Fibroblast of skin of back (primary cell): ENCODE measurements at regions not wholly inside any gene's neighbourhood (a gene's known extent, or its start where the extent isn't known, plus 50 kb on each side); places are given as distances from the start of the nearest gene placed in this dataset.
"Not testable (repeated sequence)": the region's sequence is repeated elsewhere in the genome, so short reads cannot be mapped to it uniquely, and the experiment has no call there.

ENCODE experiments used
- DNase-seq: peaks from one replicate; pipeline ENCODE4 v3.0.0-alpha.2; 2013

DNA sequence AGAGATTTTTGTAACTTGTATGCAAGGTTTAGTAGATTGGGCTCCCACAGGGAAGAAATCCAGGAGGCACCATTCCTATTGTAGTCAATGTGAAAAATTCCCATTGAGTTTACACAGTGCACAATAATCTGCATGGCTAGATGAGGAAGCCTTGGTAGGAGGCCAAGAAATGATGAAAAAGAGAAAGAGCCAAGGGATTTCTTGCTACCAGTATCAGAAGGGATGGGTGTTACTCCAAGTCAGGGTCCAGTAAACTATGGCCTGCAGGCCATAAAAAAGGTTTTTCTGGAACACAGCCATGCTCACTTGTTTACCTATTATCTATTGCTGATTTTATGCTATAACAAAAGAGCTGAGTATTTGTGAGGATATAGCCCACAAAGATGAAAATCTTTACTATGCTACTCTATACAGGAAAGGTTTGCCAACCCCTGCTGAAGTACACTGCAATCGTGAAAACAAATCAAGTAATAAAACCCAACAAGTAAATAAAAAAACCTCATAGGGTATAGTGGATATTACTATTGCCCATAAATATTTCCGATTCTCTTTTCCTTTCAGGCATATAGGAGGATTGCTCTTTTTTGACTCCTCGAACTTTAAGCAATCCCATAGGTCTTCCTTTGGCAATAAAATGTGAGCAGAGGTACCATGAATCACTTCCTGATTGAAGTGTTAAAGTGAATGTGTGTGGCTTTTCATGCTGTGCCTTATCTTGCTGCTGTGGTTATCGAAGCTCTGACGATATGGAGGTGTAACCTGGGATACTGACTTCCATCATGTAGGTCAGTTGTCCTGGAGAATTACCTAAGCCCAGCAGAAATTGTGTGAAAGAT, 256.3 kb upstream of the MAGI2 start:
- DNase-seq = no peak

DNA sequence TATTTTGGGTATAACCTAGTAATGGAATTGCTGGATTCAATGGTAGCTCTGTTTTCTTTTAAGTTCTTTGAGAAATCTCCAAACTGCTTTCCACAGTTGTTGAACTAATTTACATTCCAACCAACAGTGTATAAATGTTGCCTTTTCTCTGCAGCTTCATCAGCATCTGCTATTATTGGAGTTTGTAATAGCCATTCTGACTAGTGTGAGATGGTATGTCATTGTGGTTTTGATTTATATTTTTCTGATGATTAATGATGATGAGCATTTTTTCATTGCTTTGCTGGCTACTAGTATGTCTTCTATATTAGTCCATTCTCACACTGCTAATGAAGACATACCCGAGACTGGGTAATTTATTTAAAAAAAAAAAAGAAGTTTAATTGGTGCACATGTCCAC, 248.6 kb upstream of the MAGI2 start:
- DNase-seq = peak; percentile 58

DNA sequence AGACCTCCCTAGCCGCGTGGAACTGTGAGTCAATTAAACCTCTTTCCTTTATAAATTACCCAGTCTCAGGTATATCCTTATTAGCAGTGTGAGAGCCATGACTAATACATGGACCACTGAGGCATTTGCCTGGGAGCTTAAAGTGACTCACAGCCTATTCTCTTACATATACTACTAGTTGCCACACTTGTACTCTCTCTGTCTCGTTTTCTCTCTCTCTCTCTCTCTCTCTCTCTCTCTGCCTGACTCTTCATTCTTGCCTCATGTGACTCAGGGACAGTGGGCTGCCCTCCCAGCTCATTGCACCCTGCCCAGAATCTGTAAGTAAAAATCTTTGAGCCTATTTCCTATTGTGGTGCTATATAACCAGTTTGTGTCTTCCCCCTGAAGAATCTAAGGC, 238.5 kb upstream of the MAGI2 start:
- peak; percentile 38 for DNase-seq

DNA sequence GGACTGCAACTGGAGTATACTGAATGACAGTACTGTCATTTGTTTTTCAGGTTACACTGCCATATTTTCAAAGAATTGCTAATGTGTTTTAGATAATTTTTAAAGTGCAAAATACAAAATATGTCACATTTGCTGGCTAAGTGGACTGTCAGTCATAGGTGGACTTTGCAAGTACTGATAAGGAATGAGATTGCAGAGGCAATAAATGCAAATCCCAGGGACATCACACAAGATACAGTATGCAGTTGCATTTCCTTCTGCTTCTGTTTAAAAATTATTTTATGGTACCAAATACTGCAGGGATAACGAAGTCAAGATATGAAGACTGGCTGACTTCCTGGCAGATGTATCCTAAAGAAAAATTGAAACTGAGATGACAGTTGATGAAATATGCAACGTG, 237.6 kb upstream of the MAGI2 start:
- no peak for DNase-seq

DNA sequence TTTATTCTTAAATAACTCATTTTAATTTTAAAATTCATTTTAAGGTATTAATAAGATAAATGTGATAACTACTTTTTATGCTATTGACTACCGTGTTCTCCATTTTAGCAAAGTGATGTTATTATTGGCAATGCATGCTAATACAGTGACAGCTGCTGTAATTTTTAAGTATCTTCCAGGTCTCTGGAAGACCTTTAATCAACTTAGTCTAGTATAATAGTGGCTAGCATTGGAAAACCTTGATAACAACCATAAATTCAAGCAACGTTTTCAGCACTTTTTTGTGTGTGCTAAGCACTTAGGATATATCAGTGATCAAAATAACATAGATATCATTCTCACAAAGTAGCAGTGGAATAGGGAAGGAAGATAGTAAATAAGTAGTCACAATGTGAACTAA, 230.9 kb upstream of the MAGI2 start:
- no peak for DNase-seq

DNA sequence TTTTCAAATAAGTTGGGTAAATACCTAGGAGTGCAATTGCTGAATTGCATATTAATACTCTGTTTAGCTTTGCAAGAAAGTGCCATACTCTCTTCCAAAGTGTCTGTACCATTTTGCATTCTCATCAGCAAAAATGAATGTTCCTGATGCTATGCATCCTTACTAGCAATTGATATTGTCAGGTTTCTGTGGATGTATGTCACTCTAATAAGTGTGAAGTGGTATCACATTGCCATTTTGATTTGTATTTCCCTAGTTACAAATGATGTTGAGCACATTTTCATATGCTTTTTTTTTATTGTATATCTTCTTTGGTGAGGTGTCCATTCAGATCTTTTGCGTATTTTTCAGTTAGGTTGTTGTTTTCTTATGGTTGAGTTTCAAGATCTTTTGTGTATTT, 230.4 kb upstream of the MAGI2 start:
- no peak for DNase-seq

DNA sequence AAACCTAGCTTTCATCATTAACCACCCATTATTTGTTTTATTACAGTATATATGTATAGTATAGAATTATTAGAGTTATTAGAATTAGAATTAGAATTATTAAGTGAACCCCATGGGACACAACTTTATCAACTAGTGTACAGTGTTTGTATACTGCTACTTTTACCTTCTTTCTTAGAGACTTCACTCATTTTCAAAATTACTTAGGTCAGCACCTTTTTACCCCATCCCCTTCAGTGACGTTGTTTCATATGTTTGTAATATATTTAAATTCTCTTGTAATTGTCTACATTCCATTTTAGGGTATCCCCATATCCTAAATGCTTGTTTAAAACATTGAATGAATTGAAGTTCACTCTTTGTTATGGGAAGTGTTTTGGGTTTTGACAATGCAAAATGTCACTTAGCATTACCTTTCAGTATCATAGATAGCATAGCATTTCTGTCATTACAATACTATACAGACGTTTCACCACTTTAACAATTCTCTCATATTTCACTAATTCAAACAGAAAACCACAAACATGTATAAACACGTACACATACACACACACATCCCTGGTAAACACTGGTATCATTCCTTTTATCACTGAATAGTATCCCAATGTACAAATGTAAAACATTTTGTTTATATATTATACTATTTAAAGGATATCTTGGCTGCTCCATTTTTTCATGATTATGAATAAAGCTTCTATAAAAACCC, 229.9 kb upstream of the MAGI2 start:
- no peak for DNase-seq

DNA sequence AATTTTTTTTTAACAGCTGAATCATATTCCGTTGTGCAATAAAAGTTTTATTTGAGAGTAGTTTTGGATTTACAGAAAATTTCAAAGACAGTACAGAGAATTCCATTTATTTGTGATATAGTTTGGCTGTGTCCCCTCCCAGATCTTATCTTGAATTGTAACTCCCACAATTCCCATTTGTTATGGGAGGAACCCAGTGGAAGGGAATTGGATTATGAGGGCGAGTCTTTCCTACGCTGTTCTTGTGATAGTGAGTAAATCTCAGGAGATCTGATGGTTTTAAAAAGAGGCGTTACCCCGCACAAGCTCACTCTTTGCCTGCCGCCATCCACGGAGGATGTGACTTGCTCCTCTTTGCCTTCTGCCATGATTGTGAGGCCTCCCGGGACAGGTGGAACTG, 228.0 kb upstream of the MAGI2 start:
- no peak for DNase-seq

DNA sequence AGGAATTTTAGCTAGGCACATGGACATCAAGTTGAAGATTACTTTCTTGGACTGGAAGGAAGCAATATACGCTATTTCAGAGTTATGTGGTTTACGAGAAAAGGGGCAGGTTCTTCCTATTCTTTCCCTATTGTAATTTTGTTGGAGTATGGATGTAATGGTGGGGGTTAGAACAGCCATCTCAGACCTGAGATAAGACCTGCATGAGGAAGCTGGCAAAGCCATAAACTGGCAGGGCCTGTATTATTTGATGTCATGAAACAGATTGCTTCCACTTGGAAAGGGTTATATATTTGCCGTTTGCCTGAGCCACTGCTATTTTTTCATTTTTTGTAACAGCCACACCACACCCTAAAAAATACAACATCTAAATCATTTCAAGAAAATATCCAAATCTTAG, 220.5 kb upstream of the MAGI2 start:
- DNase-seq = no peak

DNA sequence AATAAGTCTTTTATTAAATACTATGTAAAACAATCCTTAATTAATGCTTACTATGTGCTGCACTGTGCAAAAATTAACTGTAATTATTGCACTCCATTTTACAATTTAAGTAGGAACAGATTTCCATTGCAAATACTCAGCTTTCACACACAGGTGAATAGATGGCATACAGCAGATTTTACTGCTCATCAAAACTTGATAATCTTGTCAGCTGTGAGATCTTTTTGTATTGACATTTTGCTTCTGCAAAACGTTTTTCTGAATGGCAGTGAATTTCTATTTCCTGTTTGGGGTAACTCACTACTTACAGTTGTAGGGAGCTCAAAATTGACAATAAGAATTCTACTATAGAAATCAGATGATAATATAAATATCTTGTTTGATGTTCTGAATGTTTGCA, 220.0 kb upstream of the MAGI2 start:
- no peak for DNase-seq

DNA sequence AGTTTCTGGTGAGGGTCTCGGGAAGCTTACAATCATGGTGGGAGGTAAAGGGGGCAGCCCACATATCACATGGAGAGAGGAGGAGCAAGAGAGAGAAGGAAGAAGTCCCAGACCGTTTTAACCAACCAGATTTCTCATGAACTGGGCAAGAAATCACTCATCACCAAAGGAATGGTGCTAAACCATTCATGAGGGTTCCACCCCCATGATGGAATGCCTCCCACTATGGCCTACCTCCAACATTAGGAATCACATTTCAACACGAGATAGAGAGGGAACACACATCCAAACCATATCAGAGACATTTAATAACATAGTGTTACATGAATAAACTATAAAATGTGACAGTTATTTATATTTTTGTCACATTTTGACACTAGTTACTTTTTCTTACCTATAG, 214.8 kb upstream of the MAGI2 start:
- DNase-seq = no peak

DNA sequence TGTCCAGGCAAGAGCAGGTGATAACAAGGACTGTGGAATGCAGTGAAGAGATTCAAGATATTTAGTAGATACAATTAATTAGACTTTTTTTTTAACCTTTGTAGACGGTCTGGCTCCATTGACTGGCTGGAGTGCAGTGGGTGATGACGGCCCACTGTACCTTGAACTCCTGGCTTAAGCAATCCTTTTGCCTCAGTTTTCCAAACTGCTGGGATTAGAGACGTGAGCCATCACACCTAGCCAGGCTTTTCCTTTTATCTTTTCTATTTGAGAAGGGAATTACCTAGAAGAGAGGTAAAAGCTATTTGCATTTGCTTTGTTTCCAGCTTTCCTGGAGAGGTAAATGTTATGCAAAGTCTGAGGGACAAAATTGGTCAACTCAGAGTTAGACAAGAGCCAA, 213.0 kb upstream of the MAGI2 start:
- DNase-seq = no peak

DNA sequence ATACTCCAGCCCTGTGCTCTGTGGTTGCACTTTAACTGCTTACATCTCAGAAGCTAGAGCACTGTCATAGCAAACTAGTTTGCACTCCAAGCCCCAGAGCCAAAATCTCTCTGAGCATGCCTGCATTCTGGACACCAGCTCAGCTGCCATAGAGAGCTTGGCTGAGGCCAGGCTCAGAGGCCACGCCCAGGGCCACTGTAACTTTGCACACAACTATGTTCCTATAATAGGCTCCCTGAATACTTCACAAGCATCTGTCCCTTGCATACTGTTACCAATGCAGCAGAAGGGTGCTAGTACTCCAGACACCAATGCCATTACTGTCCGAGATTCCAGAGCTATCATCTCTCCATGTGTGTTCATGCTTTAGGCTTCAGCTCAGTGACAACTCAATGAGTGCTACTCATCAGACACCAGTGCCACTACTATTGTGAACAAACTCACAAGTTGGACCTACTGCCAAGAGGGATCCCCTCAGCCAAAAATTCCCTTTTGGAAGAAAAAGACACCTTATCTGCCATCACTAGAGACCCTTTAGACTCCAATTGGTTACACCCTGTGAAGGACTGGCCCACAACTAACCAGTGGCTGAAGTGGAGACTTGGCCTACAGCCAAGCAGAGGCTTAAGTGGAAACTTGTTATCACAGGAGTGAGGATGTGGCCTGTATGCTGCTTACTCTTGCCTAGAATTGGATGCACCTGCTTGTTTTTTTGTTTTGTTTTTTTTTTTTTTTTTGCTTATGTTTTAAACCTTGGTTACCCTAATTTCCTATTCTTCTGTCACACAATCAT, 211.6 kb upstream of the MAGI2 start:
- DNase-seq = no peak

DNA sequence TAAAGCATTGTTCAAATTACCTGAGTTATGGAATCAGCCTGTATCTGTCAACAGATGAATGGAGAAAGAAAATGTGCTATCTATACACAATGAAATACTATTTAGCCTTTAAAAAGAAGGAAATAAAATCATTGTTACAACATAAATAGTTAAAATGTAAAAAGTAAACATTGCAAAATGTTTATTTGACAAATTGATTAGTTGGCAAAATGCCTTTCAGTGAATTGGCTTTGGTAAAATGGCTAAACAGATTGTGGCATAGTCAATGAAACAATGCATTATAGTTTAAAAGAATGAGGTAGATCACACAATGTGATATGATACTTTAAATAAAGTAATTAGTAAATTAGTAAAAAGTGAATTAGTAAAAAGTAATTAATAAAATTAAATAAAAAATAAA, 204.8 kb upstream of the MAGI2 start:
- DNase-seq = no peak

DNA sequence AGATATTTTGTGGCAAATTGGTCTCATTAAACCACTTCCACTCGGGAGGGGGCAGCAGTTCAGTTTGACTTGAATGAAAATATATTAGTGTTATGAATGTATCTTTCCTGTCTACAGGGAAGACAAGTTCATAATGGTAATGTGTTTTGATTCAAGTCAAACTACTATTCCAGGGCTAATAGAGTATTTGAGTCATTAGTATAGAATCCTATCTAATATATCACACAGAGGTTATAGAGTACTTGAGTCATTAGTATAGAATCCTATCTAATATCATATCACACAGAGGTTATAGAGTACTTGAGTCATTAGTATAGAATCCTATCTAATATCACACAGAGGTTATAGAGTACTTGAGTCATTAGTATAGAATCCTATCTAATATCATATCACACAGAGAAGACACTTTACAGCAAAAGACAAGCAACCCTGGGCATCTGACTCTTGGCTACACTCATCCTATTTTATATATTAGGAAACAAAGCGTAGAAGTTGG, 199.7 kb upstream of the MAGI2 start:
- no peak for DNase-seq

DNA sequence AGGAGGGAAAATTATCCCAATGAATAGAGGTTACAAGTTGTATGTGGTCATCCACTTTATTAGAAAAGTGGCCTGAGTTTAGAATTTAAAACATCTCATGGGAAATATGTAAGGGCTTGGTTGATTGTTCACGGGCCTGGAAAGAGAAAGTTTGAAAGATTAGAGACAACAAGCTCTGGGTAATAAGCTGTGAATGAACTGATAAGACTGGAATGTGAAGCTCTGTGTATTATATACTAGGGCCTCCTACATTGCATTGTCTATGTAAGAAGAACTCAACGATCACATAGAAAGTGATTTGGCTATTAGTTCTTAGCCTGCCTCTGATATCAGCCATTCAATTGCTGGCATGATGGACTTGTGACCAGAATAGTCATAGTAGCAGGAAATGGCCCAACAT, 199.2 kb upstream of the MAGI2 start:
- no peak for DNase-seq

DNA sequence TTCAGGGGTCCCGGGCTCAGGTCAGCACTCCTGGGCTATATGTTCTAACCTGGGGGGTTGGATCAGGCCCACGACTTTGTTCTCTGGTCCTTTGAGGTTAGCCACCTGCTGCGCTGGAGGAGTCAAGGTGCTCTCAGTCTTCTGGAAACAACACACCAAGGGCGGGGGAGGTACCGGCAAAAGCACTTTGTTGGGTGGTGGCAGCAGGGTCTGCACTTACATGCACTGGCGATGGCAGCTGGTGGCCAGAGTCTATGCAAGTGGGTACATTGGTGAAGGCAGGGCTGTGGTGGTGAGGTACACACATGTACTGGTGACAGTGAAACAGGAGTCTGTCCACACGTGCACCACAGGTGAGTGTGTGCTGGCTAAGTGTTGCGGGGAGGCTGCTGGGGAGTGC, 194.2 kb upstream of the MAGI2 start:
- no peak for DNase-seq

DNA sequence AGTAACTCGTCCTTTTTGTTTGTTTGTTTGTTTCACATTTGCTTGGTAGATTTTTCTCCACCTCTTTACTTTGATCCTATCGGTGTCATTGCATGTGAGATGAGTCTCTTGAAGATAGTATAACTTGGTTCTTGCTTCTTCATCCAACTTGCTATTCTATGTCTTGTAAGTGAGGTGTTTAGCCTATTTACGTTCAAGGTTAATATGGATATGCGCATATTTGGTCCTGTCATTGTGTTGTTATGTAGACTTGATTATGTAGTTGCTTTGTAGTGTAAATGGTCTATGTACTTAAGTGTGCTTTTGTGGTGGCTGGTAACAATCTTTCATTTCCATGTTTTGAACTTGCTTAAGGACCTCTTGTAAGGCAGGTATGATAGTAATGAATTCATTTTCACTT, 192.8 kb upstream of the MAGI2 start:
- DNase-seq = no peak

DNA sequence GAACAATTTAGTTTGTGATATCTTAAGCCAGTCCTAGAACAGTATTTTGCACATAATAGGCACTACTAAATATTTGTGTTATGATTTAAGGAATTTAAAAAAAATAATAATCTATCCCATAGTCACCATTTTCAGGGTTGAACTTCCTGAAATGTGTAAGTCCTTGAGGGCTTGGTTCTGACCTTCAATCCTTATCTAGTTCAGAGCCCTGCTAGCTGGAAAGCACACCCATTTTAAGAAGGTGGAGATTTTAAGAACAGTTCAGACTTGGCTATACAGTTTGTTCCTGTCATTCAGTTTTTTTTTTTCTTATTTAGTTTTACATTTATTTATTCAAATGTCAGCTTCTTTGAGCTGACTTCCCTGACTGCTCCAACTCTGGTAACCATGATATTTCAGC, 183.4 kb upstream of the MAGI2 start:
- no peak for DNase-seq

DNA sequence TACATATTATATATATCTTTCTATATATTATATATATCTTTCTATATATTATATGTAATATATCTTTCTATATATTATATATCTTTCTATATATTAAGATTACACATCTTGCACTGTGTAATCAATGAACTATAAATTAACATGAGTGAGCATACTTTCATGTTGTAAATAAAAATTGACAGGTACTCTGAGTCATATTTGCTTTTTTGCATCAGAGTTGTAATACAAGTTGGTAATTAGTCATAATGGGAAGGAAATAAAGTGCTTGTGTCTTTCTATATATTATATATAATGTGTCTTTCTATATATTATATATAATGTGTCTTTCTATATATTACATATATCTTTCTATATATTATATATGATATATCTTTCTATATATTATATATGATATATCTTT, 172.5 kb upstream of the MAGI2 start:
- DNase-seq = not testable (repeated sequence)

DNA sequence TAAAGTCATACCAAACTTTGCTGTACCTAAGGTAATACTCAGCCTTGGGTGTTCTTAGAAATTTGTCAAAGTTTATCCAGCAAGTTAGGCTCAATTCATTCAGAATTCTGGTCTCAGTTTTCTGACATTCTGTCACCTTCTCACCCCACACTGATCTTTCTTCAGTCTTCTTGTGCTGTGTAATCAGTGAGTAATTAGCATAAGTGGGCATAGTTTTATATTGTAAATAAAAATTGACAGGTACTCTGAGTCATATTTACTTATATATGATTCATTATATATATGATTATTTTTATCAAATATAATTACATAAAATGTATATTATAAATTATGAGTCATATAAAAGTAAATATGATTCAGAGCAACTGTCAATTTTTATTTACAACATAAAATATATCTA, 170.9 kb upstream of the MAGI2 start:
- DNase-seq = no peak

DNA sequence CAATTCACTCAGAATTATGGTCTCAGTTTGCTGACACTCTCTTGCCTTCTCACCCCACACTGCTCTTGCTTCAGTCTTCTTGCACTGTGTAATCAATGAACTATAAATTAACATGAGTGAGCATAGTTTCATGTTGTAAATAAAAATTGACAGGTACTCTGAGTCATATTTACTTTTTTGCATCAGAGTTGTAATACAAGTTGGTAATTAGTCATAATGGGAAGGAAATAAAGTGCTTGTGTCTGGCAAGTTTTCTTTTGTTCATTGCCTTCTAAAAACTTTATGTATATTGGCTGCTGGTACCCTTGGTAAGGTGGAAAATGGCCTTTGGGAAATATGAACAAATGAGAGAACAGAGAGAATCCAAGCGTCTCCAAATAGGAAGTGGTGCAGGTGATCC, 169.3 kb upstream of the MAGI2 start:
- no peak for DNase-seq

DNA sequence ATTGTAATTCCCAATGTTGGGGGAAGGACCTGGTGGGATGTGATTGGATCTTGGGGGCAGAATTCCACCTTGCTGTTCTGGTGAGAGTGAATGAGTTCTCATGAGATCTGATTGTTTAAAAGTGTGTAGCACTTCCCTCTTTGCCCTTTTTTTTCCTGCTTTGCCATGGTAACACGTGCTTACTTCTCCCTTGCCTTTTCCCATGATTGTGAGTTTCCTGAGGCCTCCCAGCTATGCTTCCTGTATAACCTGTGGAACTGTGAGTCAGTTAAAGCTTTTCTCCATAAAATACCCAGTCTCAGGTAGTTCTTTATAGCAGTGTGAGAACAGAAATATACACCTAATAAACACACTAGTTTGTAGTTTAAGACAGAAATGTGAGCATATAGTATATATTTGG, 166.8 kb upstream of the MAGI2 start:
- DNase-seq = no peak
